MCF 10A (cell line): ENCODE measurements at regions not wholly inside any gene's neighbourhood (a gene's known extent, or its start where the extent isn't known, plus 50 kb on each side); places are given as distances from the start of the nearest gene placed in this dataset.

Source experiments
- BruUV-seq: library from RNA; stranded (reverse); fragments of 400-500 nt; replicated peaks from 2 replicates; lab custom pipeline; 2021; lab: Mats Ljungman, UMichigan
- CTCF ChIA-PET: fragments of 300-600 bp; sonication (Branson Sonifier 250); formaldehyde crosslinking; extraction: SDS; loops from one replicate; lab custom pipeline; 2021; ENCODE audit warnings: antibody characterized with exemption, inconsistent platforms; lab: Yijun Ruan, JAX
- POLR2A ChIA-PET: fragments of 300-600, 350-650 bp; sonication (Branson Sonifier 250); formaldehyde crosslinking; extraction: SDS; loops from one replicate; lab custom pipeline; 2020; ENCODE audit warnings: antibody characterized with exemption, inconsistent platforms; lab: Yijun Ruan, JAX
- DNase-seq: peaks from one replicate; pipeline ENCODE4 v3.0.0-alpha.2; 2018; ENCODE audit not compliant: unreplicated experiment
- H3K27ac Mint-ChIP-seq: one replicate; pipeline ENCODE4 v1.8.0; 2022; ENCODE audit warnings: mild to moderate bottlenecking, low read depth, mixed read lengths; ENCODE audit not compliant: unreplicated experiment
- H3K27me3 Mint-ChIP-seq: one replicate; pipeline ENCODE4 v1.8.0; 2022; ENCODE audit warnings: mixed read lengths; ENCODE audit not compliant: insufficient read depth, unreplicated experiment
- H3K36me3 Mint-ChIP-seq: one replicate; pipeline ENCODE4 v1.8.0; 2022; ENCODE audit warnings: mild to moderate bottlenecking, moderate library complexity, mixed read lengths; ENCODE audit not compliant: insufficient read depth, unreplicated experiment
- H3K4me1 Mint-ChIP-seq: one replicate; pipeline ENCODE4 v1.8.0; 2022; ENCODE audit warnings: mixed read lengths; ENCODE audit not compliant: insufficient read depth, unreplicated experiment
- H3K4me3 Mint-ChIP-seq: one replicate; pipeline ENCODE4 v1.8.0; 2022; ENCODE audit warnings: mild to moderate bottlenecking, moderate library complexity, mixed read lengths; ENCODE audit not compliant: unreplicated experiment
- H3K9me3 Mint-ChIP-seq: one replicate; pipeline ENCODE4 v1.8.0; 2022; ENCODE audit warnings: mixed read lengths; ENCODE audit not compliant: unreplicated experiment
- CTCF ChIP-seq: fragments of 200-600 bp; IDR thresholded peaks from one replicate; pipeline ENCODE4 v1.8.0; 2022; ENCODE audit warnings: antibody characterized with exemption, mild to moderate bottlenecking; ENCODE audit not compliant: unreplicated experiment
- intact Hi-C: fragments of 100-400 bp; cut with micrococcal nuclease; formaldehyde crosslinking; loops from 2 replicates; pipeline ENCODE4 v1.14.1; 2022

GRCh38 chr10:37680716-37681616 is 176.4 kb downstream of the ZNF248 start:
- Mint-ChIP-seq H3K36me3 (no peaks in the 10 kb centered on the region), H3K9me3 (peaks cover 18% of the 10 kb centered on the region), H3K4me3 (no peak overlapping the region), H3K27ac (no peak overlapping the region), H3K27me3 (no peaks in the 10 kb centered on the region), H3K4me1 (no peaks in the 10 kb centered on the region)
- no peak for TF ChIP-seq CTCF
- DNase-seq, result no peak
- BruUV-seq, result no TSS peak
- ChIA-PET POLR2A (no interaction called here), CTCF (no interaction called here)
- intact Hi-C loops, result no loop called here

- Mint-ChIP-seq H3K36me3 (no peaks in the 10 kb centered on the region), H3K27me3 (no peaks in the 10 kb centered on the region), H3K27ac (no peak overlapping the region), H3K4me3 (no peak overlapping the region), H3K4me1 (no peaks in the 10 kb centered on the region), H3K9me3 (peaks cover 18% of the 10 kb centered on the region)
- no TSS peak for BruUV-seq
- intact Hi-C loops, result no loop called here
- no peak for TF ChIP-seq CTCF
- ChIA-PET POLR2A (no interaction called here), CTCF (no interaction called here)
- no peak for DNase-seq
Observed at GRCh38 chr10:37680243-37680683, 177.1 kb downstream of the ZNF248 start.

DNA sequence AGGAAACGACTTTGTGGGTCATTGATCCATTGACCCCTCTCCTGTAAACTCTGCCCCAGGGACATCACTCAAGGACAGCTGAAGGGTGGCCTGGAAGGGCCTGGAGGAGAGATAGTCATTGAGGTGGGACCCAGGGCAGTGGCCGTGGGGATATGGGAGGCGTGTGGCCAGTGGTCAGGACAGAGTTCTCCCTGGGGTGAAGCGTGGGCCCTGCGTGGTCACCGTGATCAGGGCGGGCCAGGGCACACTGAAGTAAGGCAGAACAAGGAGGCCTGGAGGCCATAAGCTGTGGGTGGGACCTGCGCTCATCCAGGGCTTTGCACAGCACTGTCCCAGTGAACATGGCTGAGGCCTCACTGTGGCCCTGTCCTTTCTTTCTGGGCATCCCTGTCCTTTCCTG is 177.9 kb downstream of the ZNF248 start:
- Mint-ChIP-seq H3K4me1 (no peaks in the 10 kb centered on the region), H3K27me3 (no peaks in the 10 kb centered on the region), H3K27ac (no peak overlapping the region), H3K9me3 (peaks cover 18% of the 10 kb centered on the region), H3K4me3 (no peak overlapping the region), H3K36me3 (no peaks in the 10 kb centered on the region)
- intact Hi-C loops, result no loop called here
- no peak for DNase-seq
- ChIA-PET CTCF (no interaction called here), POLR2A (no interaction called here)
- no peak for TF ChIP-seq CTCF
- BruUV-seq, result no TSS peak

DNA sequence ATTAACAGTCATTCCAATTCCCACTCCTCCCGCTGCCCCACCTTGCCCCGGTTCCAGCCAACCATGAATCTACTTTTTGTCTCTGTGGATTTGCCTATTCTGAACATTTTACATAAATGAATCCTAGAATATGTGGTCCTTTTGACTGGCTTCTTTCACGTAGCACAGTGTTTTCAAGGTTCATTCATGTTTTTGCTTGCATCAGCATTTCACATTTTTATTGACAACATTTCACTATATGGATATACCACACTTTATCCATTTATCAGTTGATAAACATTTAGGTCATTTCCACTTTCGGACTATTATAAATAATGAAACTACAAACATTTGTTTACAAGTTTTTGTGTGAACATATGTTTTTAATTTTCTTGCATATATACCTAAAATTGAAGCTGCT is 182.0 kb downstream of the ZNF248 start:
- ChIA-PET CTCF (interaction anchor here (0.7 to 1.2 kb wide), 2 partner anchors 16 to 29 kb away, joined by 3 to 4 read pairs; no protein-coding TSS in a partner anchor), POLR2A (no interaction called here)
- Mint-ChIP-seq H3K27ac (no peak overlapping the region), H3K36me3 (no peaks in the 10 kb centered on the region), H3K4me1 (no peaks in the 10 kb centered on the region), H3K27me3 (no peaks in the 10 kb centered on the region), H3K9me3 (peaks cover 32% of the 10 kb centered on the region), H3K4me3 (no peak overlapping the region)
- no TSS peak for BruUV-seq
- DNase-seq, result no peak
- intact Hi-C loops, result no loop called here
- TF ChIP-seq CTCF, result no peak
